ENCODE measurements at regions not wholly inside any gene's neighbourhood (a gene's known extent, or its start where the extent isn't known, plus 50 kb on each side); places are given as distances from the start of the nearest gene placed in this dataset.

DNA sequence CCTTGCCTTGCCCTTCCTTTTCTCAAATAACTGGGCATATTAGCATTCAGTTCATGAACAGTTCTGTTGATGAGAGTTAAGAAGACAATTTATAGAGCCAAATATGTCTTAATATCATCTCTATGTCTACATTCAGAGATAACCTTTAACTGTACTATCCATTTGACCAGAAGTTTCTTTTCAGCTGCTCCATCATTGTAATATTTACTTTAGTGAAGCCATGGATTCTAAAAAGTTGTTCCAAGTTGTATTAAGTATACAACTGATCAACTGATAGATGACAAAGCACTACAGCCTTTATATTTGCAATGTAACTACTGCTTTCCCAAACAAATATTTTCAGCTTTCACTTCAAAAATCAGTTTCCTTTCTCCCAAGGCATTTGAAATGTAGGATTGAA is 1252.7 kb downstream of the EPHA7 start:
- no peak overlapping the region for H3K4me3 ChIP-seq (ENCODE audit: low read depth, low read length)
- TF ChIP-seq, protein P1, sequence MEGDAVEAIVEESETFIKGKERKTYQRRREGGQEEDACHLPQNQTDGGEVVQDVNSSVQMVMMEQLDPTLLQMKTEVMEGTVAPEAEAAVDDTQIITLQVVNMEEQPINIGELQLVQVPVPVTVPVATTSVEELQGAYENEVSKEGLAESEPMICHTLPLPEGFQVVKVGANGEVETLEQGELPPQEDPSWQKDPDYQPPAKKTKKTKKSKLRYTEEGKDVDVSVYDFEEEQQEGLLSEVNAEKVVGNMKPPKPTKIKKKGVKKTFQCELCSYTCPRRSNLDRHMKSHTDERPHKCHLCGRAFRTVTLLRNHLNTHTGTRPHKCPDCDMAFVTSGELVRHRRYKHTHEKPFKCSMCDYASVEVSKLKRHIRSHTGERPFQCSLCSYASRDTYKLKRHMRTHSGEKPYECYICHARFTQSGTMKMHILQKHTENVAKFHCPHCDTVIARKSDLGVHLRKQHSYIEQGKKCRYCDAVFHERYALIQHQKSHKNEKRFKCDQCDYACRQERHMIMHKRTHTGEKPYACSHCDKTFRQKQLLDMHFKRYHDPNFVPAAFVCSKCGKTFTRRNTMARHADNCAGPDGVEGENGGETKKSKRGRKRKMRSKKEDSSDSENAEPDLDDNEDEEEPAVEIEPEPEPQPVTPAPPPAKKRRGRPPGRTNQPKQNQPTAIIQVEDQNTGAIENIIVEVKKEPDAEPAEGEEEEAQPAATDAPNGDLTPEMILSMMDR (IDR thresholded peaks at IDR 0.05; ENCODE audit: low read depth, low read length), result no peak
- POLR2A ChIA-PET, result no interaction called here
- H3K27ac ChIP-seq (ENCODE audit: low read depth, low read length), result no peak overlapping the region
- no peaks in the 10 kb centered on the region for H3K27me3 ChIP-seq (ENCODE audit: control insufficient read depth, insufficient read depth, low read length)
- DNase-seq (ENCODE audit: low read depth, low spot score), result no peak
- H3K9me3 ChIP-seq (ENCODE audit: control insufficient read depth, insufficient read depth, low read length), result no peaks in the 10 kb centered on the region
- CTCF ChIA-PET, result no interaction called here

DNA sequence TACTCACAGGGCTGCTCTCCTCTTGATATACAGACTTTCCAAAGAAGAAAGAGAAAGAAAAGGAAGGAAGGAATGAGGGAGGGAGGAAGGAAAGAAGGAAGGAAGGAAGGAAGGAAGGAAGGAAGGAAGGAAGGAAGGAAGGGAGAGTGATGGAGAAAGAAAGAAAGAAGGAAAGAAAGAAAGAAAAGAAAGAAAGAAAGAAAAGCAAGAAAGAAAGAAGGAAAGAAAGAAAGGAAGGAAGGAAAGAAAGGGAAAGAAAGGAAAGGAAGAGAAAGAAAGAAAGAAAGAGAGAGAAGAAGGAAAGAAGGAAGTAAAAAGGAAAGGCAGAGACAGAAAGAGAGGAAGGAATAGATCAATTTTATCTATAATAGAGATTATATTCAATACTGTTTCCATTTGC is 1257.4 kb downstream of the EPHA7 start:
- Histone ChIP-seq H3K27ac (ENCODE audit: low read depth, low read length) (no peak overlapping the region), H3K9me3 (ENCODE audit: control insufficient read depth, insufficient read depth, low read length) (no peaks in the 10 kb centered on the region), H3K27me3 (ENCODE audit: control insufficient read depth, insufficient read depth, low read length) (no peaks in the 10 kb centered on the region), H3K4me3 (ENCODE audit: low read depth, low read length) (no peak overlapping the region)
- TF ChIP-seq, protein P1 (IDR thresholded peaks at IDR 0.05; ENCODE audit: low read depth, low read length), result no peak
- POLR2A ChIA-PET, result no interaction called here
- CTCF ChIA-PET, result no interaction called here
- no peak for DNase-seq (ENCODE audit: low read depth, low spot score)

DNA sequence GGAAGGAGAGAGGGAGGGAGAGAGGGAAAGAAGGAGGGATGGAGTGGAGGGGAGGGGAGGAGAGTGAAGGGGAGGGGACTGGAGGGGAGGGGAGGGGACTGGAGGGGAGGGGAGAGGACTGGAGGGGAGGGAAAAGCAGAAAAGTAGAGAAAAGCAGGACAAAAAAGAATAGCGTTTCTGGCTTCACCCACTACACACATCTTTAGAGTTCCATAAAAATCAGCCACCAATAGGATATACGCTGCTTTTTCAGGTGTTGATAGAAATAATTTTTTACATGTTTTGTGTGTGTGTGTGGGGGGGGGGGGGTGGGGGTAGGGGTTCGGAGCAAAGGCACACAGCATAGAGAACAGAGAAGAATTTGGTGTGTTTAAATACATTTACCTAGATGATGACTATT is 1259.1 kb downstream of the EPHA7 start:
- no peaks in the 10 kb centered on the region for H3K27me3 ChIP-seq (ENCODE audit: control insufficient read depth, insufficient read depth, low read length)
- no peak for DNase-seq (ENCODE audit: low read depth, low spot score)
- TF ChIP-seq, protein P1 (IDR thresholded peaks at IDR 0.05; ENCODE audit: low read depth, low read length), result no peak
- no peak overlapping the region for H3K4me3 ChIP-seq (ENCODE audit: low read depth, low read length)
- no peaks in the 10 kb centered on the region for H3K9me3 ChIP-seq (ENCODE audit: control insufficient read depth, insufficient read depth, low read length)
- ChIA-PET CTCF (no interaction called here), POLR2A (no interaction called here)
- no peak overlapping the region for H3K27ac ChIP-seq (ENCODE audit: low read depth, low read length)

DNA sequence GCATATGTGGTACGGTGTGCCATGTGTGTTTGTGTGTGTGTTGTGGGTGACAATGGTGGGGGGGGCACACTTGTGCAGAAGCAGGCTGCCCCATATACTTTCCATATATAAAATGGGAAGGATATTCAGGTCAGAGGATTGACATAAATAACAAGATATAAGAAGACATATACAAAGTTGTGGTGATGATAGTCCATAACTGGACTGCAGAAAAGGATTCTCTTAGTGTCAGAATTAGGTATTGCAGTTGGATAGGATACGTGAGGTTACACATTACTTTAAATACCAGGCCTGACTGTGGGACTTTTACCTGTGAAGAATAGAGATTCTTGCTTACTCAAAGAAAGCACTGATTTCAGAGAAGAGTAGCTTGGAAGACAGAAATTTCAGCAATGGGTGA is 1260.3 kb downstream of the EPHA7 start:
- Histone ChIP-seq H3K4me3 (ENCODE audit: low read depth, low read length) (no peak overlapping the region), H3K27ac (ENCODE audit: low read depth, low read length) (no peak overlapping the region), H3K9me3 (ENCODE audit: control insufficient read depth, insufficient read depth, low read length) (no peaks in the 10 kb centered on the region), H3K27me3 (ENCODE audit: control insufficient read depth, insufficient read depth, low read length) (no peaks in the 10 kb centered on the region)
- ChIA-PET CTCF (no interaction called here), POLR2A (no interaction called here)
- no peak for DNase-seq (ENCODE audit: low read depth, low spot score)
- TF ChIP-seq, protein P1 (IDR thresholded peaks at IDR 0.05; ENCODE audit: low read depth, low read length), result no peak

DNA sequence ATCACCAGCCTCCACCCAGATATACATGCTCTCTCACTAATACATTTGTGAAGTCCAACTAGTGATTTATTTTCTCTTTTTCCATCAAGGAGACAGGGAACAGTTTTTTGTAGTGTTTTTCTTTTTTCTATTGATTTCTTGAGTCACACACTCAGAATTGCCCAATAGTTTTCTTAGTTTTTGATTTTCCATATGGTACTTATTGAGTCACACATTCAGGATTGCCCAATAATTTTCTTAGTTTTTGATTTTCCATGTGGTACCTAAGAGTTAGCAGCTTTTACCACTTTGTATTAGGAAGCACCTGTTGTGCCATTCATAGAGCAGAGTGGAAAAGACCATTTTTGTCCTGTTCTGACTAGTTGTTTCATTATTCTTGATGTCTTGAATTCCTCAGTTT is 1268.8 kb downstream of the EPHA7 start:
- no peak for DNase-seq (ENCODE audit: low read depth, low spot score)
- CTCF ChIA-PET, result no interaction called here
- POLR2A ChIA-PET, result no interaction called here

More for the DNA sequence above, 1268.8 kb downstream of the EPHA7 start:
- TF ChIP-seq, protein P1 (IDR thresholded peaks at IDR 0.05; ENCODE audit: low read depth, low read length), result no peak
- Histone ChIP-seq H3K9me3 (ENCODE audit: control insufficient read depth, insufficient read depth, low read length) (no peaks in the 10 kb centered on the region), H3K27me3 (ENCODE audit: control insufficient read depth, insufficient read depth, low read length) (no peaks in the 10 kb centered on the region), H3K4me3 (ENCODE audit: low read depth, low read length) (no peak overlapping the region), H3K27ac (ENCODE audit: low read depth, low read length) (no peak overlapping the region)

Data from AG04450 (cell line).